HCT116 (cell line): ENCODE measurements at regions not wholly inside any gene's neighbourhood (a gene's known extent, or its start where the extent isn't known, plus 50 kb on each side); places are given as distances from the start of the nearest gene placed in this dataset.

Experiments used
- ATAC-seq: fragments of 200-7000 bp; cut with Tn5 transposase; 2 replicates; pipeline ENCODE4 v1.9.1; 2020; ENCODE audit warnings: mild to moderate bottlenecking, moderate library complexity
- BruUV-seq: library from RNA; stranded (reverse); fragments of 400-500 nt; replicated peaks from 2 replicates; lab custom pipeline; 2021; lab: Mats Ljungman, UMichigan
- CTCF ChIA-PET: fragments of 300-600 bp; sonication (Branson Sonifier 250); formaldehyde crosslinking; loops from one replicate; lab custom pipeline; 2021; ENCODE audit warnings: antibody characterized with exemption; lab: Charles Lee
- POLR2A ChIA-PET: fragments of 300-600, 350-600 bp; sonication (Branson Sonifier 250); formaldehyde crosslinking; loops from one replicate; lab custom pipeline; 2021; ENCODE audit warnings: antibody characterized with exemption; lab: Charles Lee
- RAD21 ChIA-PET, 2 experiments: fragments of 300-600 bp; sonication (Branson Sonifier 250); formaldehyde crosslinking; loops; one replicate each; lab custom pipeline; 2023; ENCODE audit warnings: low total read pairs in 2 of 2; ENCODE audit not compliant: uncharacterized antibody in 2 of 2, unreplicated experiment in 2 of 2, low non-redundant PET in 1 of 2; lab: Charles Lee
- DNase-seq: peaks from one replicate; pipeline ENCODE4 v3.0.0-alpha.2; 2010; ENCODE audit warnings: low read depth, low spot score
- H2AFZ ChIP-seq: fragments of 200-600 bp; shearing (Covaris generic), sonication (generic); 2 replicates; pipeline ENCODE4 v1.6.1; 2017; ENCODE audit warnings: low read depth, mixed run types, mixed read lengths, antibody characterized with exemption, low read length; ENCODE audit not compliant: poor library complexity, severe bottlenecking
- H3K27ac ChIP-seq: 2 replicates; pipeline ENCODE4 v1.5.1; 2012; ENCODE audit warnings: low read depth, low read length
- H3K27me3 ChIP-seq: fragments of 200-600 bp; sonication (generic); 2 replicates; pipeline ENCODE4 v1.6.1; 2016; ENCODE audit warnings: mixed run types, low read length, mixed read lengths; ENCODE audit not compliant: insufficient read depth
- H3K36me3 ChIP-seq, 2 experiments: fragments of 200-500 bp in 1 of 2; fragments of 200-600 bp in 1 of 2; sonication (Bioruptor generic) in 1 of 2; sonication (generic) in 1 of 2; 2 replicates each; pipeline versions ENCODE4 v1.5.1 to v1.6.1; 2014 to 2016; ENCODE audit warnings: low read length in 2 of 2, inconsistent platforms in 1 of 2, mixed read lengths in 1 of 2, mixed run types in 1 of 2; ENCODE audit not compliant: insufficient read depth in 2 of 2, control insufficient read depth in 1 of 2
- H3K4me1 ChIP-seq, 2 experiments: fragments of 200-600 bp in 1 of 2; sonication (generic) in 1 of 2; 2 replicates each; pipeline versions ENCODE4 v1.5.1 to v1.6.1; 2012 to 2017; ENCODE audit warnings: low read length in 2 of 2, inconsistent platforms in 1 of 2, mild to moderate bottlenecking in 1 of 2, mixed read lengths in 1 of 2, mixed run types in 1 of 2, moderate library complexity in 1 of 2; ENCODE audit not compliant: insufficient read depth in 2 of 2, control insufficient read depth in 1 of 2
- H3K4me2 ChIP-seq: fragments of 200-600 bp; sonication (generic); 2 replicates; pipeline ENCODE4 v1.6.1; 2017; ENCODE audit warnings: mixed run types, low read length, mixed read lengths
- H3K4me3 ChIP-seq, 2 experiments: fragments of 200-600 bp in 1 of 2; sonication (generic) in 1 of 2; replicated peaks in 1 of 2; 2 replicates each; pipeline ENCODE4 v1.5.1; 2011 to 2016; ENCODE audit warnings: low read length in 2 of 2, control low read depth in 1 of 2, low read depth in 1 of 2, mild to moderate bottlenecking in 1 of 2, mixed read lengths in 1 of 2, mixed run types in 1 of 2
- H3K79me2 ChIP-seq: fragments of 200-600 bp; sonication (generic); 2 replicates; pipeline ENCODE4 v1.6.1; 2017; ENCODE audit warnings: mild to moderate bottlenecking, mixed run types, low read length, moderate library complexity, mixed read lengths; ENCODE audit not compliant: insufficient read depth
- H3K9ac ChIP-seq: fragments of 200-600 bp; sonication (generic); 2 replicates; pipeline ENCODE4 v1.6.1; 2016; ENCODE audit warnings: low read length, mixed read lengths
- H3K9me2 ChIP-seq: fragments of 200-600 bp; sonication (generic), shearing (Covaris generic); 2 replicates; pipeline ENCODE4 v1.6.1; 2017; ENCODE audit warnings: mixed run types, mild to moderate bottlenecking, moderate library complexity; ENCODE audit not compliant: insufficient read depth
- H3K9me3 ChIP-seq, 2 experiments: fragments of 200-500 bp in 1 of 2; fragments of 200-600 bp in 1 of 2; sonication (Bioruptor generic) in 1 of 2; sonication (generic) in 1 of 2; 2 replicates each; pipeline ENCODE4 v1.6.1; 2014 to 2017; ENCODE audit warnings: low read length in 2 of 2, mixed read lengths in 2 of 2, inconsistent platforms in 1 of 2, low read depth in 1 of 2, mild to moderate bottlenecking in 1 of 2, mixed run types in 1 of 2, moderate library complexity in 1 of 2; ENCODE audit not compliant: control insufficient read depth in 1 of 2, insufficient read depth in 1 of 2
- H4K20me1 ChIP-seq: fragments of 200-600 bp; sonication (generic), shearing (Covaris generic); 2 replicates; pipeline ENCODE4 v1.6.1; 2017; ENCODE audit warnings: mixed run types, mild to moderate bottlenecking, moderate library complexity; ENCODE audit not compliant: insufficient read depth
- CBX3 ChIP-seq: IDR thresholded peaks from 2 replicates; pipeline ENCODE4 v1.6.1; 2012; ENCODE audit warnings: low read depth
- CEBPB ChIP-seq: IDR thresholded peaks from 2 replicates; pipeline ENCODE4 v1.6.1; 2012; ENCODE audit warnings: low read depth
- EGR1 ChIP-seq: IDR thresholded peaks from 2 replicates; pipeline ENCODE4 v1.6.1; 2012; ENCODE audit warnings: low read depth
- ELF1 ChIP-seq: IDR thresholded peaks from 2 replicates; pipeline ENCODE4 v1.6.1; 2012; ENCODE audit warnings: low read depth, borderline replicate concordance
- EZH2phosphoT487 ChIP-seq: fragments of 200-600 bp; IDR thresholded peaks from 2 replicates; pipeline ENCODE4 v1.6.1; 2018; ENCODE audit warnings: antibody characterized with exemption, borderline replicate concordance
- JUND ChIP-seq: IDR thresholded peaks from 2 replicates; pipeline ENCODE4 v1.6.1; 2012
- MAX ChIP-seq: IDR thresholded peaks from 2 replicates; pipeline ENCODE4 v1.6.1; 2012
- POLR2A ChIP-seq: IDR thresholded peaks from 2 replicates; pipeline ENCODE4 v1.7.0; 2011; ENCODE audit warnings: borderline replicate concordance; ENCODE audit not compliant: insufficient read depth, insufficient read length; ENCODE audit errors: extremely low read depth
- RAD21 ChIP-seq: IDR thresholded peaks from 2 replicates; pipeline ENCODE4 v1.6.1; 2012; ENCODE audit warnings: low read depth, mild to moderate bottlenecking
- SP1 ChIP-seq: IDR thresholded peaks from 2 replicates; pipeline ENCODE4 v1.6.1; 2012; ENCODE audit warnings: low read depth
- SRF ChIP-seq: IDR thresholded peaks from 2 replicates; pipeline ENCODE4 v1.6.1; 2012; ENCODE audit warnings: low read depth
- TCF7L2 ChIP-seq: IDR thresholded peaks from 2 replicates; pipeline ENCODE4 v1.7.0; 2011; ENCODE audit warnings: borderline replicate concordance, inconsistent platforms; ENCODE audit not compliant: insufficient read depth, insufficient read length; ENCODE audit errors: extremely low read depth
- YY1 ChIP-seq: IDR thresholded peaks from 2 replicates; pipeline ENCODE4 v1.6.1; 2011; ENCODE audit warnings: low read length, low read depth, moderate library complexity, mild to moderate bottlenecking; ENCODE audit not compliant: insufficient replicate concordance; ENCODE audit errors: extremely low read depth
- ZBTB33 ChIP-seq: IDR thresholded peaks from 2 replicates; pipeline ENCODE4 v1.6.1; 2011; ENCODE audit warnings: mild to moderate bottlenecking, low read length, moderate library complexity; ENCODE audit not compliant: insufficient replicate concordance; ENCODE audit errors: extremely low read depth
- ZFX ChIP-seq: fragments of 450-650 bp; IDR thresholded peaks from 2 replicates; pipeline ENCODE4 v1.6.1; 2017
- intact Hi-C: fragments of 100-400 bp; cut with micrococcal nuclease; formaldehyde crosslinking; loops from 2 replicates; pipeline ENCODE4 v1.10.0; 2022
- TF ChIP-seq, protein P1 (sequence below), 3 experiments: fragments of 200-600 bp in 1 of 3; sonication (generic) in 1 of 3; IDR thresholded peaks in 2 of 3; conservative IDR thresholded peaks in 1 of 3; 2 replicates each; pipeline ENCODE4 v1.5.1; 2012 to 2017; ENCODE audit warnings: low read depth in 2 of 3, low read length in 2 of 3, antibody characterized with exemption in 1 of 3, borderline replicate concordance in 1 of 3, control low read depth in 1 of 3, mild to moderate bottlenecking in 1 of 3, mixed read lengths in 1 of 3, mixed run types in 1 of 3, moderate library complexity in 1 of 3; ENCODE audit not compliant: insufficient read depth in 1 of 3

DNA sequence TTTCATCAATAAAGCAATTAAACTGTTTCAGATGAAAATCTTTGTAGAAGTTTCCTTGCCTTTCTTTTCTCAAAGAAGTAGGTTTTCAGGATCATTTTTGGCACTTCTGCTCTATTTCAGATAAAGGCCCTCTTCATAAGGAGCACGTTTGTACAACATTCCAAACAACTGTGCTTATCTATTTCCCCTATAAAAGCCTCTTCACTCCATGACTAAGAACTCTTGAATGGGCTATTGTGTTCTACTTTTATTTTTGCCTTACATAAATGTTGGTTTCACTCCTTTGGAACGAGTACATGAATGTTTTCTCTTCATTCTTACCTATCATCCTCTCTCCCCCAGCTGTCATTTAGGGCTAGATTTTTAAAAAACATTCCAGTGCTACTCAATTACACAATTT is 288.0 kb upstream of the PPP1R2C start (continued):
- no peak for TF ChIP-seq ZBTB33
- no peak for TF ChIP-seq JUND
- TF ChIP-seq POLR2A, result no peak
- no peak for TF ChIP-seq SP1
- TF ChIP-seq ZFX, result no peak

DNA sequence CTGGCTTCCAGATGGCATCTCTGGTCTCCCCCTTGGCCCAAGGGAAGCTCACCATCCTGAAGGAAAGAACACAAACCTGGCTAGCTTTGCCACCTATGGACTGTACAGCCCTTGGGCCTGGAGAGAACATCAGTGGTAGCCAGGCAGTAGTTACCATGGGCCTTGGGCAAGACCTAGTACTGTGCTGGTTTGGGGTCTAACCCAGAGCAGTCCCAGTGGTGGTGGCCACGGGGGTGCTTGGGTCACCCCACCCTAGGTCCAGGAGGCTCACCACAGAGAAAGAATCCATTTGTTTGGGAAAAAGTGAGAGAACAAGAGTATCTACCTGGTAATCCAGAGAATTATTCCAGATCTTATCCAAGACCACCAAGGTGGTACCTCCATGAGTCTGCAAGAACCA is 290.7 kb upstream of the PPP1R2C start:
- no peak overlapping the region for H3K4me2 ChIP-seq
- H3K9ac ChIP-seq, result no peak overlapping the region
- ChIA-PET POLR2A (no interaction called here), RAD21 (no interaction called here), CTCF (no interaction called here)
- no peaks in the 10 kb centered on the region for H3K4me1 ChIP-seq
- no peak for TF ChIP-seq EGR1
- TF ChIP-seq, protein P1, sequence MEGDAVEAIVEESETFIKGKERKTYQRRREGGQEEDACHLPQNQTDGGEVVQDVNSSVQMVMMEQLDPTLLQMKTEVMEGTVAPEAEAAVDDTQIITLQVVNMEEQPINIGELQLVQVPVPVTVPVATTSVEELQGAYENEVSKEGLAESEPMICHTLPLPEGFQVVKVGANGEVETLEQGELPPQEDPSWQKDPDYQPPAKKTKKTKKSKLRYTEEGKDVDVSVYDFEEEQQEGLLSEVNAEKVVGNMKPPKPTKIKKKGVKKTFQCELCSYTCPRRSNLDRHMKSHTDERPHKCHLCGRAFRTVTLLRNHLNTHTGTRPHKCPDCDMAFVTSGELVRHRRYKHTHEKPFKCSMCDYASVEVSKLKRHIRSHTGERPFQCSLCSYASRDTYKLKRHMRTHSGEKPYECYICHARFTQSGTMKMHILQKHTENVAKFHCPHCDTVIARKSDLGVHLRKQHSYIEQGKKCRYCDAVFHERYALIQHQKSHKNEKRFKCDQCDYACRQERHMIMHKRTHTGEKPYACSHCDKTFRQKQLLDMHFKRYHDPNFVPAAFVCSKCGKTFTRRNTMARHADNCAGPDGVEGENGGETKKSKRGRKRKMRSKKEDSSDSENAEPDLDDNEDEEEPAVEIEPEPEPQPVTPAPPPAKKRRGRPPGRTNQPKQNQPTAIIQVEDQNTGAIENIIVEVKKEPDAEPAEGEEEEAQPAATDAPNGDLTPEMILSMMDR (IDR thresholded peaks at IDR 0.05 in 2 of 3, conservative IDR thresholded peaks at IDR 0.05 in 1 of 3; ENCODE audit: borderline replicate concordance in 1 of 3, insufficient read depth in 1 of 3, low read depth in 2 of 3, low read length in 2 of 3), result no peak
- TF ChIP-seq CBX3, result no peak
- TF ChIP-seq RAD21, result no peak
- no peak for TF ChIP-seq ELF1
- TF ChIP-seq JUND, result no peak
- TF ChIP-seq YY1, result no peak
- TF ChIP-seq MAX, result no peak
- no peak for TF ChIP-seq EZH2phosphoT487
- no peak for TF ChIP-seq TCF7L2
- no peak for TF ChIP-seq CEBPB
- no peak for TF ChIP-seq POLR2A
- TF ChIP-seq SRF, result no peak
- H2AFZ ChIP-seq, result no peak overlapping the region
- no peaks in the 10 kb centered on the region for H3K36me3 ChIP-seq
- no peaks in the 10 kb centered on the region for H3K79me2 ChIP-seq
- H3K9me2 ChIP-seq, result no peaks in the 10 kb centered on the region
- ATAC-seq (no peak), DNase-seq (no peak)
- H3K9me3 ChIP-seq, result no peaks in the 10 kb centered on the region
- BruUV-seq, result no TSS peak
- H3K27me3 ChIP-seq, result no peaks in the 10 kb centered on the region
- no peaks in the 10 kb centered on the region for H4K20me1 ChIP-seq
- intact Hi-C loops, result no loop called here
- H3K4me3 ChIP-seq, result no peak overlapping the region
- no peak overlapping the region for H3K27ac ChIP-seq
